NOMO-1 (cell line): ENCODE measurements at regions not wholly inside any gene's neighbourhood (a gene's known extent, or its start where the extent isn't known, plus 50 kb on each side); places are given as distances from the start of the nearest gene placed in this dataset.
"Not testable (repeated sequence)": the region's sequence is repeated elsewhere in the genome, so short reads cannot be mapped to it uniquely, and the experiment has no call there.

Experiments used
- DNase-seq, 2 experiments: peaks; one replicate each; lab custom pipeline; 2025; ENCODE audit not compliant: unreplicated experiment in 2 of 2; lab: John Stamatoyannopoulos, UW

DNA sequence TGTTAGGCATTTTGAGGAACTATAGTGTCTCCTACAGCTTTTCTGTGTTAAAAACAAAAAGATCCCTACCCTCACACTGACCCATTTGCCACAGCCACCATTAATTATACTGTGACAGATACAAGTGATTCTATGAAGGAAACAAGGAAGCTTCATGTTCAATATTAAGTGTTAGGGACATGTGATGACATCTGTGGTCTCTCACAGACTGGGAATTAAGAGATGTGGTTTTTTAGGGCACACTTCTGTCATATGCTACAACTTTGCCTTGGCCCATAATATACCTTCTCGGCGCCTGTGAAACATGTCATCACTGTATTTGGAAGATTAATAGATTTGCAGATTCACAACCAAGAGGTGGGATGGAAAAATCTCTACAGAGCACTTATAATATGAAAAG lies 102.9 kb upstream of the TCF21 start:
- DNase-seq = no peak

DNA sequence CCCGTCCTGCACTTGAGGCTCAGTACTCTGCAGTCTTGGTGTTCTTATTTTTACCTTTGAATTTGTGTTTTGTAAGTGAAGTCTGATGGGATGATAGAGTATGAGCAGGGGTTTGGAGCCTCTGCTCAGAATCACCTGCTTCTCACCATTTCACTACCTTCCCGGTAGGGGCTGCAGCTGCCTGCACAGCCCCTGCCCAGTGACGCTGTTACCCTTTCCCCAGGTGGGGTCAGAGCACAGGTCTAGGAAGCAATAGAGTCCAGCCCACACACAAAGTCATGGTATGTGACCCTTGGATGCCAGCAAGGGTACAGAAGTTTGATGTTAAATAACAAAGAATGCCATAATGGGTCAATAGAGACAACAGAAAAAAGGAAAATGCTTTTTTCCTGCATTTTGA lies 101.8 kb upstream of the TCF21 start:
- DNase-seq = no peak

GRCh38 chr6:133787859-133788505 lies 100.9 kb upstream of the TCF21 start:
- no peak for DNase-seq

DNA sequence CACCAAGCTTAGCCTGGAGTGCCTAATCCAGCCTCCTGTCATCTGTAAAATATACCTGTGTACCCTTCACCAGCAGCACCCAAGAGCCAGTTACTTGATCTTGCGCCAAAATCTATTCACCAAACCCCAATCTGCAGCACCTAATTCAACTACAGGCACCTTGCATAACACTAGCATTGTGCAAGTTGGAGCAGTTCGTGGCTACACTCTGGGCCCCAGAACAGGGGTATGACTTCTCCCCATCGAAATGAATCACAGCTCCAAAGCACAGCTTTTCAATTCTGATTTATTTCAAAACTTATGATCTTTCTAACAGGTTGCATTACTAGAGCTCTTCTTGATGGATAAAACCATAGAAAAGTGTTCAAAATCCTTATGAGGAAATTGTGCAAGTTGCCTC lies 100.4 kb upstream of the TCF21 start:
- no peak for DNase-seq

DNA sequence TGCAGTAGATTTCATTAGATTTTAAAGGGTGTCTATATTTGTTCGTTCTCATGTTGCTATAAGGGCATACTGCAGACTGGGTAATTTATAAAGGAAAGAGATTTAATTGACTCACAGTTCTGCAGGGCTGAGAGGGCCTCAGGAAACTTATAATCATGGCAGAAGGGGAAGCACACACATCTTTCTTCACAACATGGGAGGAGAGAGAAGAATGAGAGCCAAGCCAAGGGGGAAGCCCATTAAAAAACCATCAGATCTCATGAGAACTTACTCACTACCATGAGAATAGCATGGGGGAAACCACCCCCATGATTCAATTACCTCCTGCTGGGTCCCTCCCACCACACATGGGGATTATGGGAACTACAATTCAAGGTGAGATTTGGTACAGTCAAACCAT lies 99.5 kb upstream of the TCF21 start:
- not testable (repeated sequence) for DNase-seq

GRCh38 chr6:133790756-133791155 lies 98.2 kb upstream of the TCF21 start:
- not testable (repeated sequence) for DNase-seq

GRCh38 chr6:133795051-133795450 lies 93.9 kb upstream of the TCF21 start:
- DNase-seq = not testable (repeated sequence)

GRCh38 chr6:133796235-133796634 lies 92.7 kb upstream of the TCF21 start:
- DNase-seq = no peak

DNA sequence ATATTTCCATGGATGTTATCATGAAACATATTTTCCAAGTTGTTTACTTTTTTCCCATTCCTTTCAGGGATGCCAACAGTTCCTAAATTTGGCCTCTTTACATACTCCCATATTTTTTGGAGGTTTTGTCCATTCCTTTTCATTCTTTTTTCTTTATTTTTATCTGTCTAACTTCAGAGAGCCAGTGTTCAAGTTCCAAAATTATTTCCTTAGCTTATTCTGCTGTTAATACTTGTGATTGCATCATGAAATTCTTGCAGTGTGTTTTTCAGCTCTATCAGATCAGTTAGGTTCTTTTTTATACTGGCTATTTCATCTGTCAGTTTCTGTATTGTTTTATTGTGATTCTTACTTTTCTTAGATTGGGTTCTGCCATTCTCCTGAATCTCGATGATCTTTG lies 89.9 kb upstream of the TCF21 start:
- no peak for DNase-seq

DNA sequence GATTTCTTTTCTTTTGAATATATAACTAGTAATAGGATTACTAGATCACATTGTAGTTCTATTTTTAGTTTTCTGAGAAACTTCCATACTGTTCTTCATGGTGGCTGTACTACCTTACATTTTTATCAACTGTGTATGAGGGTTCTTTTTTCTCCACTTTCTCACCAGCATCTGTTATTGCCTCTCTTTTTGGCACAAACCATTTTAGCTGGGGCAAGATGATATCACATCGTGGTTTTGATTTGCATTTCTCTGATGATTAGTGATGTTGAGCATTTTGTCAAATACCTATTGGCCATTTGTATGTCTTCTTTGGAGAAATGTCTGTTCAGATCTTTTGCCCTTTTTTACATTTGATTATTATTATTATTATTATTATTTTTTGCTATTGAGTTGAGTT lies 86.1 kb upstream of the TCF21 start:
- no peak for DNase-seq

DNA sequence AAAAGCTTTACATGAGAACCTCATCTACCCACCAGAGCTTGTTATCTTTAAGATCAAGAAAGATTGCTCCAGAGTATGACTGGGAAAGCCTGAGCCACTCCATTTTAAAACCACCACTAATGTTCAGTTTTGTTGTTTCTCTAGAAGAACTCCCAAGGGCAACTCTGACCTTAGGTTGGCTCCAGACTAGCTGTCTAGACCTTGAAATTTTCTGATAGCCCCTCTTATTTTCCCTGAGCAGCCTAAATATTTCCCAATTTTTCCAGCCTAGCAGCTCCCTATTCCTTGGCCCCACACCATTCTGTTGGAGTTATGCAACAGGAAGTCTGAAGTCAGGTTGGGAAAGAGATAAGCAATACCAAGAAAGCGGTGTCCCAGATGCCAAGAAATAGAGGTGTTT lies 84.6 kb upstream of the TCF21 start:
- no peak for DNase-seq

DNA sequence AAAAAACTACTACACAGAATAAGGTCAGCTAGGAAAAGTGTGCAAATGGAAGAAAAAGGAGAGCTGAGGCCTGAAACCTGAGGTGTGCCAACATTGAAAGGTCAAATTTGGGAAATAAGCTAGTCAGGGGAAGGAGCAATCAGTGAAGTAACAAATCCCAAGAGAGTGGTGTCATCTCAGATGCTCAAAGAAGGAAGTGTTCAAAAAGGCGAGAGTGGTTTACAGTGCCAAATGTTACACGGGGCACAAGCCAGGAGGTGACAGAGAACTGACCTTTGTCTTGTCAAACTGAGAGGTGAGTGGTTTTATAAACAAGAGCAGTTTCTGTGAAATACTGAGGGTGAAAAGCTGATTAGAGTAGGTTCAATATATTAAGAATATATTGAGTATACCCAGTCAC lies 83.0 kb upstream of the TCF21 start:
- DNase-seq = no peak

DNA sequence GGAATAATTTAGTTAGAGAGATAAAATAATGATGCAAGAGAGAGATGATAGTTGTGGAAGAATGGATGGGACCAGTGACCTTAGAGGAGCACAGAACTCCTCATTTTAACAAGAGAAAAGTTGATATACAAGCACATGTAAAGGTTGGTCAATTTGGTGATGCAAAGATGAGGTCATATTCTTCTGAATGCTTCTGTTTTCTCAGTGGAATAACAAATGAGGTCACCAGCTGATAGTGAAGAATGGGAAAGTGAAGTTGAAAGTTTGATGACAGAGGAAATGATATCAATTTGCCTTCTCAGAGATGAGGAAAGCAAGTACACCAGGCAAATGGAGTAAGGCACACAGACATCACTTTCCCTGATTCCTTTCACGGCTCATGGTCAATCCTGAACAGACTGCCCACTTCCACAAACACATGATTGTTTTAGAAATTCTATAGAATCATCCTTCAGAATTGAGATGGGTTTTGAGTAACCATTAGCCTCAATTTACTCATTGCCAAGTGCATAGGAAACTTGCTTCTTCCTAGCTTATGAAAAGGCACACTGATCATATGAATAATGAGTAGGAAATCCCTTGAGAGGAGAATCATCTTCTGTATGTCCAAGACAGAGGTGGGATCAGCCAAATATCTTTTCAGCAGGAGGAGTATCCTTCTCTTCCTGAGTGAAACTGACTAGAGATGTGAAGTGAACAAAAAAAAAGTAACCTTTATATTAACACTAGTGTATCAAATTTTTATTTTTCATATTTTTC lies 82.4 kb upstream of the TCF21 start:
- DNase-seq = no peak

- no peak for DNase-seq
Observed at GRCh38 chr6:133807501-133807900, 81.4 kb upstream of the TCF21 start.

GRCh38 chr6:133809406-133809805 lies 79.5 kb upstream of the TCF21 start:
- DNase-seq = no peak

DNA sequence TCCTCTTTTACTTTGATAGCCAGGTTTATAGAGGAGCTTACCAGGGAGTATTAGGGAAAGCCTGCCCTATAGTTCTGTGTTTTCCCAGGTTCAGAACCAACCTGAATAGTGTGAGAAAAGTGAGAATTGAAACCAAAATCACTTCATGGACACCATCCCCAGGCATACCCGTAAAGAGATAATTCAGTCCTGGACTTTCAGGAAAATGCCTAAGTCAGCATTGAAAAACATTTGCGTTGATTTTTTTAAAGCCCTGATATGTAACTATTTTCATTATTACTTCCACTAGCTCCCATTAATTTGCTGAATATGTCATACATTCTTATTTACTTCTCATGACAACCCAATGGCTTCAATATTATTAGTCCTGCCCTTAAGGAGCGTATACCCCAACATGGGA lies 77.4 kb upstream of the TCF21 start:
- DNase-seq = no peak

GRCh38 chr6:133812446-133812845 lies 76.5 kb upstream of the TCF21 start:
- not testable (repeated sequence) for DNase-seq

GRCh38 chr6:133814238-133814637 lies 74.7 kb upstream of the TCF21 start:
- DNase-seq = no peak

GRCh38 chr6:133814797-133815196 lies 74.1 kb upstream of the TCF21 start:
- DNase-seq = no peak

- no peak for DNase-seq
Observed at GRCh38 chr6:133815313-133815712, 73.6 kb upstream of the TCF21 start.

DNA sequence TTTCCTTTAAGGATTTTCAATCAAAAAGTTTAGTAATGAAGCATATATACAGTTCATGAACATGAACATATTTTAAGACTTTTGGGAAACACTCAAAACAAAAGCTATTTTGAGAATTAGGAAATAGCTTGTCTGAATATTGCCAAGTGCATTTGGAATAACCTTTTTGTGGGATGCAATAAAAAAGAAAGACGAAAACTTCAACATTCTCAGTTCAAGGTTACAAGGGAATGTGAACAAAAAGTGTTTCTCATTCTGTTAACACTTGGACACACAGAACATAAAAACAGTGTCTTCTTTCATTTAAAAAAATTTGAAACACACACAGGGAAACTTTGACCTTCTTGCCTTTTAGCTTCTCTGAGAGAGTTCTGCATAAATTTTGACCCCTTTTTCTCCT lies 72.7 kb upstream of the TCF21 start:
- no peak for DNase-seq

- DNase-seq = no peak
Observed at GRCh38 chr6:133817460-133818047, 71.4 kb upstream of the TCF21 start.
